Stimulated activated CD8-positive, alpha-beta memory T cell treated with anti-CD3 and anti-CD28 coated beads, Interleukin-7, amount 100 ng/mL, for 4 hours (primary cell): ENCODE measurements at regions not wholly inside any gene's neighbourhood (a gene's known extent, or its start where the extent isn't known, plus 50 kb on each side); places are given as distances from the start of the nearest gene placed in this dataset.
"Not testable (repeated sequence)": the region's sequence is repeated elsewhere in the genome, so short reads cannot be mapped to it uniquely, and the experiment has no call there.

Source experiments
- DNase-seq, 2 donors: peaks; one replicate each; pipeline ENCODE4 v3.0.0-alpha.2; 2020; ENCODE audit warnings: low read depth in 2 of 2

- no peak for DNase-seq
Measured at GRCh38 chr5:99315413-99316183, 386.8 kb upstream of the CHD1 start.

- no peak for DNase-seq
Measured at GRCh38 chr5:99314721-99315120, 385.9 kb upstream of the CHD1 start.

GRCh38 chr5:99308131-99308530, 379.3 kb upstream of the CHD1 start:
- no peak for DNase-seq

- DNase-seq, result no peak
Measured at GRCh38 chr5:99305045-99305580, 376.3 kb upstream of the CHD1 start.

- no peak for DNase-seq
Measured at GRCh38 chr5:99285606-99286005, 356.8 kb upstream of the CHD1 start.

- no peak for DNase-seq
Measured at GRCh38 chr5:99275128-99275527, 346.3 kb upstream of the CHD1 start.

- DNase-seq, result no peak
Measured at GRCh38 chr5:99272576-99272975, 343.8 kb upstream of the CHD1 start.

GRCh38 chr5:99258819-99259218, 330.0 kb upstream of the CHD1 start:
- DNase-seq, result no peak

- DNase-seq, result no peak
Measured at GRCh38 chr5:99248066-99248465, 319.3 kb upstream of the CHD1 start.

- DNase-seq, result no peak
Measured at GRCh38 chr5:99247346-99247745, 318.5 kb upstream of the CHD1 start.

- no peak for DNase-seq
Measured at GRCh38 chr5:99243111-99243510, 314.3 kb upstream of the CHD1 start.

GRCh38 chr5:99239826-99240360, 311.1 kb upstream of the CHD1 start:
- DNase-seq, result no peak

- DNase-seq, result no peak
Measured at GRCh38 chr5:99191206-99191745, 262.5 kb upstream of the CHD1 start.

GRCh38 chr5:99187611-99188010, 258.8 kb upstream of the CHD1 start:
- no peak for DNase-seq

GRCh38 chr5:99179206-99179605, 250.4 kb upstream of the CHD1 start:
- DNase-seq, result no peak

GRCh38 chr5:99177796-99178195, 249.0 kb upstream of the CHD1 start:
- no peak for DNase-seq

- no peak for DNase-seq
Measured at GRCh38 chr5:99176186-99176585, 247.4 kb upstream of the CHD1 start.

- DNase-seq, result no peak
Measured at GRCh38 chr5:99169309-99169708, 240.5 kb upstream of the CHD1 start.

- not testable (repeated sequence) for DNase-seq
Measured at GRCh38 chr5:99161538-99161937, 232.7 kb upstream of the CHD1 start.

GRCh38 chr5:99156688-99157087, 227.9 kb upstream of the CHD1 start:
- DNase-seq, result no peak

- not testable (repeated sequence) for DNase-seq
Measured at GRCh38 chr5:99143283-99143795, 214.5 kb upstream of the CHD1 start.

GRCh38 chr5:99141534-99142128, 212.8 kb upstream of the CHD1 start:
- no peak for DNase-seq

- DNase-seq, result no peak
Measured at GRCh38 chr5:99138911-99139310, 210.1 kb upstream of the CHD1 start.
